Activated CD4-positive, CD25-positive, alpha-beta regulatory T cell treated with anti-CD3 and anti-CD28 coated beads, Interleukin-2, amount 50 U/mL, for 24 hours (primary cell): ENCODE measurements at regions not wholly inside any gene's neighbourhood (a gene's known extent, or its start where the extent isn't known, plus 50 kb on each side); places are given as distances from the start of the nearest gene placed in this dataset.
"Not testable (repeated sequence)": the region's sequence is repeated elsewhere in the genome, so short reads cannot be mapped to it uniquely, and the experiment has no call there.

Source experiments
- ATAC-seq, 2 donors: fragments of 150-1000 bp; cut with Tn5 transposase; one replicate each; pipeline ENCODE4 v1.10.0; 2021; ENCODE audit warnings: mild to moderate bottlenecking in 1 of 2, moderate library complexity in 1 of 2

- ATAC-seq = no peak
Measured at GRCh38 chr11:60592601-60593000, 77.4 kb downstream of the MS4A13 start.

- no peak for ATAC-seq
Measured at GRCh38 chr11:60594998-60595642, 79.9 kb downstream of the MS4A13 start.

- ATAC-seq = no peak
Measured at GRCh38 chr11:60607483-60607882, 91.9 kb upstream of the MS4A8 start.

- no peak for ATAC-seq
Measured at GRCh38 chr11:60609632-60610031, 89.8 kb upstream of the MS4A8 start.

- no peak for ATAC-seq
Measured at GRCh38 chr11:60610702-60611101, 88.7 kb upstream of the MS4A8 start.

- ATAC-seq = no peak
Measured at GRCh38 chr11:60615497-60615896, 83.9 kb upstream of the MS4A8 start.

- not testable (repeated sequence) for ATAC-seq
Measured at GRCh38 chr11:60621940-60622339, 77.5 kb upstream of the MS4A8 start.

- not testable (repeated sequence) for ATAC-seq
Measured at GRCh38 chr11:60622776-60623175, 76.6 kb upstream of the MS4A8 start.

GRCh38 chr11:60625262-60625661, 74.2 kb upstream of the MS4A8 start:
- ATAC-seq = no peak

- ATAC-seq = no peak
Measured at GRCh38 chr11:60629399-60629798, 70.0 kb upstream of the MS4A8 start.

GRCh38 chr11:60631944-60632343, 67.5 kb upstream of the MS4A8 start:
- ATAC-seq = no peak

GRCh38 chr11:60633645-60634044, 65.8 kb upstream of the MS4A8 start:
- peak; percentile 28 to 38 for ATAC-seq

- no peak for ATAC-seq
Measured at GRCh38 chr11:60634126-60634525, 65.3 kb upstream of the MS4A8 start.

GRCh38 chr11:60641940-60642339, 57.5 kb upstream of the MS4A8 start:
- no peak for ATAC-seq

- no peak for ATAC-seq
Measured at GRCh38 chr11:60647087-60647486, 52.3 kb upstream of the MS4A8 start.
